ENCODE measurements at regions not wholly inside any gene's neighbourhood (a gene's known extent, or its start where the extent isn't known, plus 50 kb on each side); places are given as distances from the start of the nearest gene placed in this dataset.

GRCh38 chrX:97845451-97845850 lies 961.7 kb downstream of the RPA4 start:
- no peak overlapping the region for H3K9ac ChIP-seq (replicated peaks in 1 of 4; ENCODE audit: extremely low read depth in 1 of 4, low read depth in 3 of 4, low read length in 3 of 4)
- H3K4me3 ChIP-seq (ENCODE audit: extremely low read depth in 1 of 4, insufficient read depth in 2 of 4, low read depth in 3 of 4, low read length in 4 of 4), result no peak overlapping the region
- no peaks in the 10 kb centered on the region for H3K79me1 ChIP-seq (ENCODE audit: low read depth, low read length)
- H3K4me1 ChIP-seq (replicated peaks in 1 of 4; ENCODE audit: control insufficient read depth in 3 of 4, insufficient read depth in 4 of 4, low read length in 3 of 4), result no peaks in the 10 kb centered on the region
- no peak overlapping the region for H4K91ac ChIP-seq (replicated peaks; ENCODE audit: insufficient read length, low read length)
- peaks cover 5 to 36% of the 10 kb centered on the region in 2 experiments; a peak in 2 of 4 replicates for H3K9me3 ChIP-seq (ENCODE audit: insufficient read depth in 2 of 2, low read depth in 1 of 2, low read length in 1 of 2)
- no peak overlapping the region for H3K23ac ChIP-seq (ENCODE audit: insufficient read length)
- H3K18ac ChIP-seq (ENCODE audit: extremely low read depth, low read length), result no peak overlapping the region; the same call in 1 of the 2 replicates
- no peak overlapping the region for H4K5ac ChIP-seq (ENCODE audit: insufficient read length, low read depth, low read length)
- no peak overlapping the region for H3K4ac ChIP-seq (replicated peaks; ENCODE audit: insufficient read length, low read depth, low read length)
- DNase-seq (ENCODE audit: low read depth in 1 of 2, low spot score in 2 of 2) (no peak), FAIRE-seq (no peak)
- H4K20me1 ChIP-seq (replicated peaks in 1 of 2; ENCODE audit: control insufficient read depth in 1 of 2, insufficient read depth in 2 of 2, low read length in 2 of 2), result no peaks in the 10 kb centered on the region
- 97% methylated on average over 17 of the region's 18 CpGs; no CpG with 5 or more reads in 1 of the 2 experiments for whole genome bisulfite sequencing, 2 experiments (ENCODE audit: extremely low coverage in 1 of 2, insufficient coverage in 1 of 2, insufficient read length in 1 of 2, insufficient replicate concordance in 2 of 2, low coverage in 1 of 2, low lambda C conversion rate in 2 of 2, missing lambda C conversion rate in 1 of 2)
- no peak overlapping the region for H2BK12ac ChIP-seq (ENCODE audit: low read depth, low read length)
- H2BK5ac ChIP-seq (ENCODE audit: low read depth, low read length), result no peak overlapping the region
- H3K4me2 ChIP-seq (ENCODE audit: insufficient read depth in 1 of 2, low read depth in 2 of 2, low read length in 2 of 2), result no peak overlapping the region
- POLR2A ChIA-PET (ENCODE audit: partially characterized antibody), result no interaction called here
- H2BK120ac ChIP-seq (replicated peaks; ENCODE audit: low read depth, low read length), result no peak overlapping the region
- H2AFZ ChIP-seq (ENCODE audit: low read length), result no peak overlapping the region
- H2BK15ac ChIP-seq (ENCODE audit: low read length), result no peak overlapping the region
- no peak overlapping the region for H3K56ac ChIP-seq (replicated peaks; ENCODE audit: insufficient read length, low read depth, low read length)
- H4K8ac ChIP-seq (ENCODE audit: extremely low read depth, insufficient read depth, low read length), result no peak overlapping the region
- no peak overlapping the region for H3K27ac ChIP-seq (ENCODE audit: low read depth, low read length)
- no peaks in the 10 kb centered on the region for H3K36me3 ChIP-seq (ENCODE audit: control insufficient read depth in 2 of 4, insufficient read depth in 4 of 4, low read length in 3 of 4)
- no peak overlapping the region for H3K14ac ChIP-seq (ENCODE audit: insufficient read length)
- H3K27me3 ChIP-seq (replicated peaks in 1 of 4; ENCODE audit: control insufficient read depth in 3 of 4, extremely low read depth in 1 of 4, insufficient read depth in 3 of 4, low read length in 3 of 4), result no peaks in the 10 kb centered on the region
- no peak overlapping the region for H2BK20ac ChIP-seq (ENCODE audit: low read length)
- no peaks in the 10 kb centered on the region for H3K79me2 ChIP-seq (ENCODE audit: control insufficient read depth in 1 of 2, insufficient read depth in 2 of 2, low read length in 2 of 2)
- no peaks in the 10 kb centered on the region for H3K23me2 ChIP-seq (ENCODE audit: low read depth, low read length)
- H2AK5ac ChIP-seq (ENCODE audit: low read depth, low read length), result no peak overlapping the region
- CTCF ChIA-PET (ENCODE audit: partially characterized antibody), result no interaction called here
- TF ChIP-seq SIRT6 (IDR thresholded peaks at IDR 0.05; ENCODE audit: low read length), result no peak
- no peak for TF ChIP-seq HDAC2 (IDR thresholded peaks at IDR 0.05; ENCODE audit: borderline replicate concordance in 1 of 2, low read depth in 2 of 2, low read length in 2 of 2)
- TF ChIP-seq MAX (IDR thresholded peaks at IDR 0.05), result no peak
- no peak for TF ChIP-seq GTF2F1 (IDR thresholded peaks at IDR 0.05; ENCODE audit: borderline replicate concordance, low read depth, low read length)
- TF ChIP-seq SIN3A (conservative IDR thresholded peaks at IDR 0.05 in 1 of 2, IDR thresholded peaks at IDR 0.05 in 1 of 2; ENCODE audit: low read depth in 1 of 2, low read length in 2 of 2), result no peak
- TF ChIP-seq CTCF (IDR thresholded peaks at IDR 0.05; ENCODE audit: control extremely low read depth in 1 of 3, insufficient read depth in 1 of 3, low read depth in 1 of 3, low read length in 3 of 3), result no peak
- TF ChIP-seq SP2 (IDR thresholded peaks at IDR 0.05; ENCODE audit: low read length), result no peak
- no peak for TF ChIP-seq NRF1 (IDR thresholded peaks at IDR 0.05; ENCODE audit: low read depth, low read length)
- no peak for TF ChIP-seq RBBP5 (IDR thresholded peaks at IDR 0.05; ENCODE audit: borderline replicate concordance, low read depth, low read length)
- TF ChIP-seq HDAC6 (IDR thresholded peaks at IDR 0.05; ENCODE audit: low read depth, low read length), result no peak
- TF ChIP-seq JUND (IDR thresholded peaks at IDR 0.05; ENCODE audit: low read length), result no peak
- TF ChIP-seq GABPA (IDR thresholded peaks at IDR 0.05; ENCODE audit: borderline replicate concordance, insufficient read depth, low read length), result no peak
